Glutamatergic neuron (in vitro differentiated cells): ENCODE measurements at regions not wholly inside any gene's neighbourhood (a gene's known extent, or its start where the extent isn't known, plus 50 kb on each side); places are given as distances from the start of the nearest gene placed in this dataset.

Experiments
- DNase-seq: peaks from one replicate; pipeline ENCODE4 v3.0.0; 2022
- H3K27ac Mint-ChIP-seq: one replicate; pipeline ENCODE4 v1.8.0; 2020; ENCODE audit warnings: mild to moderate bottlenecking, mixed read lengths, inconsistent platforms; ENCODE audit not compliant: unreplicated experiment
- H3K27me3 Mint-ChIP-seq: one replicate; pipeline ENCODE4 v1.8.0; 2020; ENCODE audit warnings: mild to moderate bottlenecking, moderate library complexity, mixed read lengths, inconsistent platforms; ENCODE audit not compliant: unreplicated experiment
- H3K36me3 Mint-ChIP-seq: one replicate; pipeline ENCODE4 v1.8.0; 2020; ENCODE audit warnings: mild to moderate bottlenecking, mixed read lengths, inconsistent platforms; ENCODE audit not compliant: unreplicated experiment
- H3K4me1 Mint-ChIP-seq: one replicate; pipeline ENCODE4 v1.8.0; 2020; ENCODE audit warnings: mild to moderate bottlenecking, low read depth, mixed read lengths, inconsistent platforms; ENCODE audit not compliant: unreplicated experiment
- H3K4me3 Mint-ChIP-seq: one replicate; pipeline ENCODE4 v1.8.0; 2020; ENCODE audit warnings: mild to moderate bottlenecking, mixed read lengths, inconsistent platforms; ENCODE audit not compliant: unreplicated experiment
- H3K9me3 Mint-ChIP-seq: one replicate; pipeline ENCODE4 v1.8.0; 2020; ENCODE audit warnings: mild to moderate bottlenecking, moderate library complexity, mixed read lengths, inconsistent platforms; ENCODE audit not compliant: unreplicated experiment
- TF ChIP-seq, protein P1 (sequence below): fragments of 200-600 bp; sonication (generic); IDR thresholded peaks from one replicate; pipeline ENCODE4 v1.5.0; 2021; ENCODE audit not compliant: partially characterized antibody, unreplicated experiment

DNA sequence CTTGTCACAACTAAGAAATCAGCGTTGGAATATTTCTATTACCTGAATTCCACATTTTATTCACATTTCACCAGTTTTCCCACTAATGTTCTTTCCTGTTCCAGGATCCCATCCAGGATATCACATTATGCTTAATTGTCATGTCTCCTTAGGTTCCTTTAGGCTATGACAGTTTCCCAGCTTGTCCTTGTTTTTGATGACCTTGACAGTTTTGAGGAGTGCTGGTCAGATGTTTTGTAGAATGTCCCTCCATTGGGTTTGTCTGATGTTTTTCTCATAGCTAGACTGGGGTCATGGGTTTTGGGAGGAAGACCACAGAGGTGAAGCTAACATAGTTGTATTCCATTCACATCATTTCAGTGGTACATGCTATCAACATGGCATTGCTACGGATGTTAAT, 80.8 kb upstream of the HEPHL1 start:
- Mint-ChIP-seq H3K27ac (no peak overlapping the region), H3K4me1 (no peaks in the 10 kb centered on the region), H3K9me3 (no peaks in the 10 kb centered on the region), H3K27me3 (no peaks in the 10 kb centered on the region), H3K4me3 (no peak overlapping the region), H3K36me3 (no peaks in the 10 kb centered on the region)
- TF ChIP-seq, protein P1, sequence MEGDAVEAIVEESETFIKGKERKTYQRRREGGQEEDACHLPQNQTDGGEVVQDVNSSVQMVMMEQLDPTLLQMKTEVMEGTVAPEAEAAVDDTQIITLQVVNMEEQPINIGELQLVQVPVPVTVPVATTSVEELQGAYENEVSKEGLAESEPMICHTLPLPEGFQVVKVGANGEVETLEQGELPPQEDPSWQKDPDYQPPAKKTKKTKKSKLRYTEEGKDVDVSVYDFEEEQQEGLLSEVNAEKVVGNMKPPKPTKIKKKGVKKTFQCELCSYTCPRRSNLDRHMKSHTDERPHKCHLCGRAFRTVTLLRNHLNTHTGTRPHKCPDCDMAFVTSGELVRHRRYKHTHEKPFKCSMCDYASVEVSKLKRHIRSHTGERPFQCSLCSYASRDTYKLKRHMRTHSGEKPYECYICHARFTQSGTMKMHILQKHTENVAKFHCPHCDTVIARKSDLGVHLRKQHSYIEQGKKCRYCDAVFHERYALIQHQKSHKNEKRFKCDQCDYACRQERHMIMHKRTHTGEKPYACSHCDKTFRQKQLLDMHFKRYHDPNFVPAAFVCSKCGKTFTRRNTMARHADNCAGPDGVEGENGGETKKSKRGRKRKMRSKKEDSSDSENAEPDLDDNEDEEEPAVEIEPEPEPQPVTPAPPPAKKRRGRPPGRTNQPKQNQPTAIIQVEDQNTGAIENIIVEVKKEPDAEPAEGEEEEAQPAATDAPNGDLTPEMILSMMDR = no peak
- DNase-seq = no peak

DNA sequence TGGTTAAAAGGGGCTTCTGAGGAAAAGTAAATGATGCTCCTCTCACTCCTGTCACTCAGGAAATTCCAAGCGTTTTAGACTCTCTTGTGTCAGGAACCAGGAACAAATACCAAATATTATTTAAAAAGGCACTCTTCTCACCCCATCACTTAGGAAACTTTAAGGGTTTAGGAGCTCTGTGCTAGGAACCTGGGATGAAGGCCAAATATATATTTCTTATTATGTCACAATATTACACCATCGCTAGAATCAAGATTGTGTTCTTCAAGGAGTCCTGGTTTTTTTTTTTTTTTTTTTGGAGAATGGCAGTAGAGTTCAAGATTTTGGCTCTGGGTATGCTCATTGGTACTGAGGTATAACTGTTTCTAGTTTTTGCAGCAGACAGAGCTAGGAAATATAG, 79.0 kb upstream of the HEPHL1 start:
- TF ChIP-seq, protein P1 = no peak

DNA sequence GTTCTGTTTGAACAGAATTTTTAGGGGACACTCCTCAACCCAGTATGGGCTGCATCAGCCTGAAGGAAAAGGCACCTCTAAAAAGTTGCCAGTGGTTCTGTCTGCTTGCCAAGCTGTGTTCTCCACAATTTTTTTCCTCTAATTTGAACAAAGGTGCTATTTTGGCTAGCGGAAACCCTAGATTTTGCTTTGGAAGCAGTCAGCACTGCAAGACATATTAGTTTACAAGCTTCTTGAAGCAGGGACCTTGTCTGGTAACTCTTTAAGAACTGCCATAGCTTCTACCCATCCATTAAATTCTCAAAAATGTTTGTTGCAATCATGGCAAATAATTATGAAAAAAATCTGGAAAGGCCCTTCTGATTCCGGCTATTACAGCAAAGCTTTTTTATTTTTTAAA, 75.6 kb upstream of the HEPHL1 start:
- no peak for DNase-seq
- H3K27me3 Mint-ChIP-seq = no peaks in the 10 kb centered on the region
- H3K36me3 Mint-ChIP-seq = no peaks in the 10 kb centered on the region
- H3K4me3 Mint-ChIP-seq = no peak overlapping the region
- TF ChIP-seq, protein P1 = no peak
- H3K4me1 Mint-ChIP-seq = no peaks in the 10 kb centered on the region
- no peak overlapping the region for H3K27ac Mint-ChIP-seq
- H3K9me3 Mint-ChIP-seq = no peaks in the 10 kb centered on the region

More for the DNA sequence above, 79.0 kb upstream of the HEPHL1 start:
- Mint-ChIP-seq H3K36me3 (no peaks in the 10 kb centered on the region), H3K27me3 (no peaks in the 10 kb centered on the region), H3K4me3 (no peak overlapping the region), H3K4me1 (no peaks in the 10 kb centered on the region), H3K27ac (no peak overlapping the region), H3K9me3 (no peaks in the 10 kb centered on the region)
- DNase-seq = no peak

DNA sequence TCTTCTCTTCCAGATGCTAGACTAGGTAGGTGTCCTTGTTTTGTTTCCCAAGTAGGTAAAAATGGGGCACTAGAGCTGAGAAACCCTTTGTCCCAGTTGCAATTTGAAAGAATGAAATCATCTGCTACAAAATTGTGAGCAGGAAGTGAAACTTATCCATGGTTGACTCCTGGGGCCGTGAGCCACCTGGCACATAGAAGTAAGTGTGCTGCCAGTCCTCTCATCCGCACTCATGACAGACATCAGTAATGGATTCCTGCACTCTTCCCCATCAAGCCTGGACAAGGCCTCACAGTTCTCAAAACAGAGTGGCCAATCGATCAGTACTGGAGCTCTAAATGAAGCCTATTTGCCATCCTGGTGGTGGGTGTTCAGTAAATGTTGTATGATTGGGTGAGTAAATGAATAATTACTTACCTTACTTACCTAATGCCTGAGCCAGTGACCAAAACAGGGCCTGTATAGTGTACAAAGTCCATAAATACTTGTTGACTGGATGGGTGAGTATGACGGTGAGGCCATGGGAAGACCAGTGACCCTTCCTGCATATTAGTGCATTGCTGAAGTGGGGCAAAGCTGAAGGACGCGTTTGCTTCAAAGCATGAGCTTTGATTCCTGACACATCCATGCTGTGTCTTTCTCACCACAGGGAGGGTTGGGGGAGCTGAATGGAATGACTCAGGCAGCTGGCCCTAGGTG, 68.9 kb upstream of the HEPHL1 start:
- TF ChIP-seq, protein P1 = no peak
- H3K9me3 Mint-ChIP-seq = peaks cover 2% of the 10 kb centered on the region
- peaks cover 2% of the 10 kb centered on the region for H3K27me3 Mint-ChIP-seq
- peaks cover 5% of the 10 kb centered on the region for H3K36me3 Mint-ChIP-seq
- H3K27ac Mint-ChIP-seq = no peak overlapping the region
- no peaks in the 10 kb centered on the region for H3K4me1 Mint-ChIP-seq
- H3K4me3 Mint-ChIP-seq = no peak overlapping the region
- DNase-seq = no peak

DNA sequence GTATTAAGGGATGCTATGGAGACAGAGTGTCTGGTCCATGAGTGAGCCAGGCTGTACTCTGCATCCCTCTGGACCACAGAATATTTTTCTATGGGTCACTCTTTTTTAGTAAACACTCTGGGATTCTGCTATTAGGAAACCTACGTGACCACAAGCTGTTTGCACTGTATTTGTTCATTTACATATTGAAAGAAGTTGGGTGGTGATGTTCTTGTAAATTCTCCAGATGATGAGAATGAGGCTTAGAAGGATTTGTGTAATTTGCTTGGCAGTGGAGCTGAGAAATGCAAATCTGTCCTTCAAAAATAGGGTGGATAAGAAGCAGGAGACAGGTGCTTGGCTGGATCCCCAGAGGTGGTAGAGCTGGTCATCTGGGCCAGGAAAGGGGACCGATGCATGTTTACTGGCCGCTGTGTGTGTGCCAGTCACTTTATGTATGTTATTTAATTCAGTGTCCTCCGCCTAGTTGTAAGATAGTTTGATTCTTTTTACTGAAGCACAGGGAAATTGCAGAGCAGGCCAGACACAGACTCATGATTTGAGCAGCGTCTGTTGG, 63.7 kb upstream of the HEPHL1 start:
- Mint-ChIP-seq H3K27ac (no peak overlapping the region), H3K9me3 (peaks cover 2% of the 10 kb centered on the region), H3K4me1 (no peaks in the 10 kb centered on the region), H3K36me3 (peaks cover 5% of the 10 kb centered on the region), H3K4me3 (no peak overlapping the region), H3K27me3 (no peaks in the 10 kb centered on the region)
- no peak for DNase-seq
- TF ChIP-seq, protein P1 = no peak
